ENCODE measurements at regions not wholly inside any gene's neighbourhood (a gene's known extent, or its start where the extent isn't known, plus 50 kb on each side); places are given as distances from the start of the nearest gene placed in this dataset.

- in situ Hi-C loops (cut with HindIII; ENCODE audit: low pct_unique_long_range_greater_than_20kb, low sequenced_read_pairs): no loop called here
- DNase-seq (ENCODE audit: low read depth, low spot score): no peak
Observed at GRCh38 chr2:221142341-221142740, 429.8 kb downstream of the EPHA4 start.

- in situ Hi-C loops (cut with HindIII; ENCODE audit: low pct_unique_long_range_greater_than_20kb, low sequenced_read_pairs): no loop called here
- no peak for DNase-seq (ENCODE audit: low read depth, low spot score)
Observed at GRCh38 chr2:221143231-221143630, 428.9 kb downstream of the EPHA4 start.

GRCh38 chr2:221144909-221145308 is 427.2 kb downstream of the EPHA4 start:
- in situ Hi-C loops (cut with HindIII; ENCODE audit: low pct_unique_long_range_greater_than_20kb, low sequenced_read_pairs): no loop called here
- DNase-seq (ENCODE audit: low read depth, low spot score): no peak

GRCh38 chr2:221145396-221145795 is 426.7 kb downstream of the EPHA4 start:
- DNase-seq (ENCODE audit: low read depth, low spot score): no peak
- in situ Hi-C loops (cut with HindIII; ENCODE audit: low pct_unique_long_range_greater_than_20kb, low sequenced_read_pairs): no loop called here

- peak; percentile 87 for DNase-seq (ENCODE audit: low read depth, low spot score)
- in situ Hi-C loops (cut with HindIII; ENCODE audit: low pct_unique_long_range_greater_than_20kb, low sequenced_read_pairs): no loop called here
Observed at GRCh38 chr2:221153226-221153625, 418.9 kb downstream of the EPHA4 start.

GRCh38 chr2:221154176-221154575 is 417.9 kb downstream of the EPHA4 start:
- in situ Hi-C loops (cut with HindIII; ENCODE audit: low pct_unique_long_range_greater_than_20kb, low sequenced_read_pairs): no loop called here
- no peak for DNase-seq (ENCODE audit: low read depth, low spot score)

- DNase-seq (ENCODE audit: low read depth, low spot score): no peak
- in situ Hi-C loops (cut with HindIII; ENCODE audit: low pct_unique_long_range_greater_than_20kb, low sequenced_read_pairs): no loop called here
Observed at GRCh38 chr2:221156062-221156734, 415.9 kb downstream of the EPHA4 start.

- in situ Hi-C loops (cut with HindIII; ENCODE audit: low pct_unique_long_range_greater_than_20kb, low sequenced_read_pairs): no loop called here
- DNase-seq (ENCODE audit: low read depth, low spot score): no peak
Observed at GRCh38 chr2:221161186-221161585, 410.9 kb downstream of the EPHA4 start.

GRCh38 chr2:221166292-221166691 is 405.8 kb downstream of the EPHA4 start:
- no peak for DNase-seq (ENCODE audit: low read depth, low spot score)
- in situ Hi-C loops (cut with HindIII; ENCODE audit: low pct_unique_long_range_greater_than_20kb, low sequenced_read_pairs): no loop called here

- in situ Hi-C loops (cut with HindIII; ENCODE audit: low pct_unique_long_range_greater_than_20kb, low sequenced_read_pairs): no loop called here
- DNase-seq (ENCODE audit: low read depth, low spot score): no peak
Observed at GRCh38 chr2:221167561-221167960, 404.5 kb downstream of the EPHA4 start.

GRCh38 chr2:221169724-221170123 is 402.4 kb downstream of the EPHA4 start:
- no peak for DNase-seq (ENCODE audit: low read depth, low spot score)
- in situ Hi-C loops (cut with HindIII; ENCODE audit: low pct_unique_long_range_greater_than_20kb, low sequenced_read_pairs): no loop called here

GRCh38 chr2:221170548-221170947 is 401.6 kb downstream of the EPHA4 start:
- no peak for DNase-seq (ENCODE audit: low read depth, low spot score)
- in situ Hi-C loops (cut with HindIII; ENCODE audit: low pct_unique_long_range_greater_than_20kb, low sequenced_read_pairs): no loop called here

GRCh38 chr2:221176667-221177066 is 395.4 kb downstream of the EPHA4 start:
- no peak for DNase-seq (ENCODE audit: low read depth, low spot score)

GRCh38 chr2:221178139-221178538 is 394.0 kb downstream of the EPHA4 start:
- peak; percentile 62 for DNase-seq (ENCODE audit: low read depth, low spot score)
- in situ Hi-C loops (cut with HindIII; ENCODE audit: low pct_unique_long_range_greater_than_20kb, low sequenced_read_pairs): no loop called here

More at GRCh38 chr2:221176667-221177066, 395.4 kb downstream of the EPHA4 start:
- in situ Hi-C loops (cut with HindIII; ENCODE audit: low pct_unique_long_range_greater_than_20kb, low sequenced_read_pairs): no loop called here

GRCh38 chr2:221186873-221187272 is 385.2 kb downstream of the EPHA4 start:
- no peak for DNase-seq (ENCODE audit: low read depth, low spot score)
- in situ Hi-C loops (cut with HindIII; ENCODE audit: low pct_unique_long_range_greater_than_20kb, low sequenced_read_pairs): no loop called here

- in situ Hi-C loops (cut with HindIII; ENCODE audit: low pct_unique_long_range_greater_than_20kb, low sequenced_read_pairs): no loop called here
- DNase-seq (ENCODE audit: low read depth, low spot score): no peak
Observed at GRCh38 chr2:221189431-221190067, 382.6 kb downstream of the EPHA4 start.

- in situ Hi-C loops (cut with HindIII; ENCODE audit: low pct_unique_long_range_greater_than_20kb, low sequenced_read_pairs): no loop called here
- no peak for DNase-seq (ENCODE audit: low read depth, low spot score)
Observed at GRCh38 chr2:221195829-221196228, 376.3 kb downstream of the EPHA4 start.

GRCh38 chr2:221197225-221197856 is 374.8 kb downstream of the EPHA4 start:
- in situ Hi-C loops (cut with HindIII; ENCODE audit: low pct_unique_long_range_greater_than_20kb, low sequenced_read_pairs): no loop called here
- DNase-seq (ENCODE audit: low read depth, low spot score): peak; percentile 73

- in situ Hi-C loops (cut with HindIII; ENCODE audit: low pct_unique_long_range_greater_than_20kb, low sequenced_read_pairs): no loop called here
- no peak for DNase-seq (ENCODE audit: low read depth, low spot score)
Observed at GRCh38 chr2:221198309-221198708, 373.8 kb downstream of the EPHA4 start.
